Esophagus muscularis mucosa (tissue), 4 donors: ENCODE measurements at regions not wholly inside any gene's neighbourhood (a gene's known extent, or its start where the extent isn't known, plus 50 kb on each side); places are given as distances from the start of the nearest gene placed in this dataset.

ENCODE experiments used
- CTCF ChIP-seq, 3 experiments: fragments of 200-600 bp in 2 of 3; fragments of 450-650 bp in 1 of 3; sonication (generic) in 2 of 3; IDR thresholded peaks; one replicate each; pipeline ENCODE4 v1.5.1; 2017 to 2019; ENCODE audit warnings: antibody characterized with exemption in 3 of 3, mild to moderate bottlenecking in 2 of 3, moderate library complexity in 1 of 3
- EP300 ChIP-seq: sonication (generic); formaldehyde crosslinking; IDR thresholded peaks from one replicate; pipeline ENCODE4 v1.6.1; 2017; ENCODE audit warnings: antibody characterized with exemption
- POLR2AphosphoS5 ChIP-seq, 2 donors: sonication (generic); formaldehyde crosslinking; IDR thresholded peaks; one replicate each; pipeline ENCODE4 v1.6.1; 2017; ENCODE audit warnings: antibody characterized with exemption in 2 of 2

GRCh38 chr3:124092811-124093210 is 100.9 kb upstream of the ROPN1 start:
- TF ChIP-seq CTCF (IDR thresholded peaks at IDR 0.05) (no peak), EP300 (no peak), POLR2AphosphoS5 (IDR thresholded peaks at IDR 0.05) (no peak)
